Lung (tissue), 11 donors: ENCODE measurements at regions not wholly inside any gene's neighbourhood (a gene's known extent, or its start where the extent isn't known, plus 50 kb on each side); places are given as distances from the start of the nearest gene placed in this dataset.

Experiments used
- ATAC-seq: fragments of 200-7000 bp; cut with Tn5 transposase; one replicate; pipeline ENCODE4 v1.9.1; 2020; ENCODE audit warnings: moderate number of reproducible peaks; ENCODE audit not compliant: insufficient read depth, low FRiP score
- DNase-seq, 3 donors: peaks; one replicate each; pipeline ENCODE4 v3.0.0-alpha.2; 2013 to 2017
- H3K27ac ChIP-seq, 2 donors: one replicate each; pipeline ENCODE4 v1.5.1; 2013; ENCODE audit warnings: mild to moderate bottlenecking in 2 of 2, moderate library complexity in 2 of 2, control low read depth in 1 of 2, inconsistent platforms in 1 of 2, low read depth in 1 of 2, low read length in 1 of 2
- H3K27me3 ChIP-seq, 3 donors: one replicate each; pipeline ENCODE4 v1.5.1; 2013; ENCODE audit warnings: low read length in 2 of 3; ENCODE audit not compliant: control insufficient read depth in 3 of 3, insufficient read depth in 3 of 3
- H3K36me3 ChIP-seq, 4 donors: one replicate each; pipeline ENCODE4 v1.5.1; 2013; ENCODE audit warnings: low read length in 4 of 4, mild to moderate bottlenecking in 1 of 4, moderate library complexity in 1 of 4; ENCODE audit not compliant: control insufficient read depth in 4 of 4, insufficient read depth in 4 of 4
- H3K4me1 ChIP-seq, 5 donors: one replicate each; pipeline ENCODE4 v1.5.1; 2013; ENCODE audit warnings: low read length in 5 of 5, mild to moderate bottlenecking in 2 of 5, moderate library complexity in 1 of 5; ENCODE audit not compliant: control insufficient read depth in 5 of 5, insufficient read depth in 5 of 5
- H3K4me3 ChIP-seq: one replicate; pipeline ENCODE4 v1.5.1; 2013; ENCODE audit warnings: mild to moderate bottlenecking, control low read depth, moderate library complexity
- H3K9ac ChIP-seq, 2 donors: one replicate each; pipeline ENCODE4 v1.5.1; 2013; ENCODE audit warnings: low read length in 2 of 2, control low read depth in 1 of 2; ENCODE audit not compliant: insufficient read depth in 1 of 2
- H3K9me3 ChIP-seq, 4 donors: one replicate each; pipeline ENCODE4 v1.5.1; 2013; ENCODE audit warnings: low read length in 3 of 4, mild to moderate bottlenecking in 1 of 4, moderate library complexity in 1 of 4; ENCODE audit not compliant: control insufficient read depth in 4 of 4, insufficient read depth in 3 of 4
- CTCF ChIP-seq: IDR thresholded peaks from 2 replicates; pipeline ENCODE4 v1.5.1; 2012; ENCODE audit warnings: mild to moderate bottlenecking; ENCODE audit errors: control extremely low read depth, extremely low read depth
- WGBS, 2 donors: extraction: QIAGEN DNeasy Blood & Tissue Kit; methylation state at CpG; one replicate each; pipeline ENCODE4 v1.1.7; 2013; 5-methylcytosine and 5-hydroxymethylcytosine counted together
- donor health status: control.
- donor health status: control.
- donor health status: Bipolar disorder and iron deficiency.
- donor health status: healthy.
- donor health status: DM: yes; HTN: yes; CAD: no.

GRCh38 chr5:56648460-56649034, 166.8 kb upstream of the MAP3K1 start:
- Histone ChIP-seq H3K4me1 (peaks cover 0 to 5% (median 0%) of the 10 kb centered on the region in 5 donors), H3K27me3 (no peaks in the 10 kb centered on the region), H3K9ac (no peak overlapping the region), H3K4me3 (no peak overlapping the region), H3K27ac (no peak overlapping the region), H3K36me3 (no peaks in the 10 kb centered on the region), H3K9me3 (no peaks in the 10 kb centered on the region)
- ATAC-seq = no peak
- TF ChIP-seq CTCF = no peak
- no peak for DNase-seq
- WGBS, 2 donors = 81 to 94% methylated on average over 2 of the region's 2 CpGs

GRCh38 chr5:56647099-56647850, 168.1 kb upstream of the MAP3K1 start:
- ATAC-seq (no peak), DNase-seq (no peak)
- no peaks in the 10 kb centered on the region for H3K27me3 ChIP-seq
- H3K9ac ChIP-seq = no peak overlapping the region
- no peaks in the 10 kb centered on the region for H3K9me3 ChIP-seq
- 73 to 88% methylated on average over 4 of the region's 4 CpGs for WGBS, 2 donors
- peaks cover 0 to 5% (median 0%) of the 10 kb centered on the region in 5 donors for H3K4me1 ChIP-seq
- H3K36me3 ChIP-seq = no peaks in the 10 kb centered on the region
- H3K4me3 ChIP-seq = no peak overlapping the region
- H3K27ac ChIP-seq = no peak overlapping the region
- no peak for TF ChIP-seq CTCF

GRCh38 chr5:56641635-56642260, 173.6 kb upstream of the MAP3K1 start:
- Histone ChIP-seq H3K9ac (no peak overlapping the region), H3K9me3 (no peaks in the 10 kb centered on the region), H3K4me1 (peaks cover 0 to 9% (median 5%) of the 10 kb centered on the region in 5 donors), H3K27ac (no peak overlapping the region), H3K27me3 (no peaks in the 10 kb centered on the region), H3K4me3 (no peak overlapping the region), H3K36me3 (no peaks in the 10 kb centered on the region)
- DNase-seq (no peak), ATAC-seq (no peak)
- WGBS, 2 donors = 61 to 76% methylated on average over 8 of the region's 8 CpGs
- no peak for TF ChIP-seq CTCF
